HG02970 (cell line): ENCODE measurements at regions not wholly inside any gene's neighbourhood (a gene's known extent, or its start where the extent isn't known, plus 50 kb on each side); places are given as distances from the start of the nearest gene placed in this dataset.

ENCODE experiments used
- ATAC-seq: cut with Tn5 transposase; IDR thresholded peaks from one replicate; pipeline ENCODE4 v1.9.1; 2021; ENCODE audit warnings: mild to moderate bottlenecking, moderate library complexity, moderate number of reproducible peaks; ENCODE audit not compliant: unreplicated experiment, low FRiP score

DNA sequence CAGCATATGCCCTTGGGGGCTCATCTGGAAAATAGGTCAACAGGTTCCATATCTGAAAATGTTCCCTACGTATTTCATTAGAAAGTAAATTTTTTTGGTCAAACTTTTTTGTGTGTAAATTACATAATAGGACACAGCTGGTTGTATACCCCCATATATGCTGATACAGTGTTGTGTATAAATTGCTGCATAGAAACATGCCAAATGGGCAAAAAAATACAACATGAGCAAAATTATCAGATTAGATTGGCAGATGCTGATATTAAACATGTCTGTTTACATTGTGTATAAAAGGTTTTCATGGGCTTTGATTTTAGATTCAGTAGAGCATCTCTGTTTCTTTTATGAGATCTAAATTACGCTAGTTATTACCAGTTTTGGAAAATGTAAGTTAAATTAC is 2223.0 kb downstream of the MAT2B start:
- ATAC-seq = no peak

DNA sequence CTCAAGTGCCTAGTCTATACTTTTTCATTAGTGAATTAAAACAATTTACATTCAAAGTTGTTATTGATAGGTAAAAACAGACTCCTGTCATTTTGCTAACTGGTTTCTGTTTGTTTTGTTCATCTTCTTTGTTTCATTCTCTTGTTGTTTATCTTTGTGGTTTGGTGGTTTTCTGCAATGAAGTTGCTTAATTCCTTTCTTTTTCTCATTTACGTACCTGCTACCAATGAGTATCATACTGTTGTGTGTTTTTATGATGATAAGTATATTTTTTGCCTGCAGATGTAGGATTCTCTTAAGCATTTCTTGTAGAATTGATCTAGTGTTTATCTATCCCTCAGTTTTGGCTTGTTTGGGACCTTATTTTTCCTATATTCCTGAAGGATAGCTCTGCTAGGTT is 2230.0 kb downstream of the MAT2B start:
- ATAC-seq = no peak

DNA sequence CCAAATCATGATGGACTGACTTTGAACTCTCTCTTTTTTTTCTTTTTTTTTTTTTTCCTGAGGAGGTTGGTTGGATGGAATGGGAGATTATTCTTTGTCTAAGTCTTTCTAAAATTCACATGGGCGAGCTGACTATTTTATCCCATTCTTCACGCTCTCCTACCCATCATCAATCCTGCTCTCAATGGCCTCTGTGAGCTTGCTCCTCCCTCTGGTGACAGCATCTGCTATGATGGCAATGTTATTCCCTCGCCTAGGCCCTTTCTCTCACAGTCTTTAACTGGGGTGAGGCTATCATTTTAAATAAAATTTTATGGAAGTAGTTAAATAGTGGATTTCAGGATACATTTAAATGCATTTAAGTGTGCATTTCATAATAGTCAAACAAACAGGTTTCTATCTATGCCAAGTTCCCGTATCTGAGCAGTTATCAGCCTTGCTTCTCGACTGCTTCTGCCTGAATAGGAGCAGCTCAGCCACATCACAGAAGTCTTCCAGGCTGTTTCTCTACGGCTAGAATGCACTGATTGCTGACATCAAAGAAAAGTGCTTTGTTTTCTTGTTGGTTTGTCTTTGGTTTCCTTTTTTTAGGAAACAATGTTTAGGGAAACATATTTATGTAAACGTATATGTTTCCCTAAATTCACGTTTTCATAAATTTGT is 2233.8 kb downstream of the MAT2B start:
- no peak for ATAC-seq

DNA sequence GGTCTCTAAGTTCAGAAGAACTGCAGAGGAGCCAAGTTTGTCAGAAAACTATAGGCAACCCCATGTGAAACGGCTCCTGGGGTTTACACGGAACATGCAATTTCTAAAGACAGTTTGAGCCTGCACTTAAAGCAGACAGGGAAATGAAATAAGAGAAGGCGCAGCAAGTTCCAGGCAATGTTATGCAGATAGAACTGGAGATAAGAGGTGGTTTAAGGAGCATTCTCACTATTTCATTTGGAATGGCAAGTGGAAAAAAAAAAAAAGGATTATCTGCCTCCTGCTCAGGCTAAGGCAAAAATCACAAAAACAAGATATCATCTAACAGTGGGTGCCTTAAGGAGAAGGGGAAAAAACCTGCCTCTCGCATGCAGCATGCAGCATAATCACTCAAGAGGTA is 2252.4 kb downstream of the MAT2B start:
- ATAC-seq = no peak

DNA sequence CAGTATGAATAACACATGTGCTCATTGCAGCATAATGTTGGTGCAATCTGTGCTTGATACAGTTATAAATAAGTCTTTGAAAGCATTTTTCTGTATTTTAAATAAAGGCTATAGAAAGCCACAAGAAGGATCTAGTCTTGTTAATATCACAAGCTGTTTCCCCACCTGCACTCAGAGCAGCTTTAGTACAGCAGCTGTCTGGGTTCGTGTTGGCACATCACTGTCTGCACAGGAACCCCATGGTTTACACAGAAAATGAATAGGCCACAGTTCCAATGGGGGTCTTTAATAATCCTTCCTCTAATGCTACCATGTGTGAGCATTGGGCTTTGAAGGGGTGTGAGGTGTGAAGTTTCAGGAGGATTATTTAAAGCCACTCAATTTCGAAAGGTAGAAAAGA is 2269.7 kb downstream of the MAT2B start:
- ATAC-seq = no peak

DNA sequence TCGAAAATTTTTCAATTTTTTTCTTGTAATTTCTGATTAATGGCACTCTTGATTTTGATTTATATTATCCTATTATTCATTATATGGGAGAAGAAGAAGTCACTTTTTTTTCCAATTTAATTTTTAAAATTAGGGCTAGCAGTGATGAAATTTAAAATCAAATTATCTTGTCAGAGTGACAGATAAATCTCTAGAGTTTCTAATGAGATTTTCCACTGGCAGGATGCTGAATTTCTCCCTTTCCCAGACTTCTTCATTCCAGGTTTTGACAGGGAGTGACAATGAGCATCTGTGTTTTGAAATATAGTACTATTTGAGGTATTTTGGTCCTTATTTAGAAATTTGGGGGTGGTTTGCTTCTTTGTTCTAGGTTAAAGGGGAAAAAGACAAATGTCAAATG is 2274.1 kb downstream of the MAT2B start:
- ATAC-seq = no peak

DNA sequence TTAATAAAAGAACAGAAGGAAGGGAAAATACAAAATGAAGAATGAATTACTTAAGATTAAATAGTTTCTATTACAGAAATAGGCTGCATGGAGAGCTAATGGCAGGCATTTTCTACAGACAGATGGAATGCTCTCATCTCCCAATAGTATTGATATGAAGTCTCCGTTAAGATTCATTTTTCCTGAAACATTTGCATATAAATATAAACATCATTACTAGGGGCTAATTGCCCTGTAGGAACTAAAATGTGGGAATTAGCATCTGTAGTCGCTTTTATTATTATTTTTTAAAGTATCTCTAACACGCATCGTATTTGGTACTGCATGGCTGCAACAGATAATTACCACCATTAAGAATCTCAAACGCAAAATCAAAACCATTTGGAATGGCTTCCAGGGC is 2275.5 kb downstream of the MAT2B start:
- no peak for ATAC-seq

DNA sequence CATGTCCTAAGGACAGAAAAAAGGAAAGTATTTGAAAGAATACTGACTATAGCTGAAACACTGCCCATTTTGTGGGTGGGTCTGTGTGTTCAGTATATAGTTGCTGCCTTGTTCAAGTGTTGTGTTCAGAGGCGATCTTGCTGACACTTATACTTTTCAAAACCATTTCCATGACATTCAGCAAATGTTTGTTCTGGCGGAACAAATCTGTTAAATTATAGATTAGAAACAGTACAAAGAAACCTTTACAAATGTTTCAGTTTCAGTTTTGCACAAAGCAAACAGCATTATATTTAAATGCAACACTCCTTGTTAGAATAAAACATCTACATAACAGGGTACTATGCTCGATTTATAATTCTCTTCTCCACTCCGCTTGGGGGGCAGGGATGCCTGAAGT is 2276.3 kb downstream of the MAT2B start:
- no peak for ATAC-seq

DNA sequence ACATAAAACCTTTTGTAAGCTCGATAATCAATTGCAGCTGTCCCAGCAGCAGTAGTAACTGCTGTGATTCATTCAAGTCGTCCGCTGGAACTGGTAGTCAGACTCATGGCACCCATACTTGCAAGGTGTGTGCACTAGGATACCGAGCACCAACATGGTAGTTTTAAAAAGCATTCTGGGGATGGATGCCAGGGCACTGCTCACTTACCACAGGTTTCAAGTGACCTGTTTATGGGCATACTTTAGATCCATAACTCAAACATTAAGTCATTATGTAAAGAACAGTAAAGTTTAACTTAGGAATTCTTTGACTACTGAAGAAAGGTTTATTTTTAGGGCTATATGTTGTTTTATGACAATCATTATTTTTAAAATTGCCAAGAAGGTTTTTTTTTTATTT is 2277.6 kb downstream of the MAT2B start:
- ATAC-seq = no peak

DNA sequence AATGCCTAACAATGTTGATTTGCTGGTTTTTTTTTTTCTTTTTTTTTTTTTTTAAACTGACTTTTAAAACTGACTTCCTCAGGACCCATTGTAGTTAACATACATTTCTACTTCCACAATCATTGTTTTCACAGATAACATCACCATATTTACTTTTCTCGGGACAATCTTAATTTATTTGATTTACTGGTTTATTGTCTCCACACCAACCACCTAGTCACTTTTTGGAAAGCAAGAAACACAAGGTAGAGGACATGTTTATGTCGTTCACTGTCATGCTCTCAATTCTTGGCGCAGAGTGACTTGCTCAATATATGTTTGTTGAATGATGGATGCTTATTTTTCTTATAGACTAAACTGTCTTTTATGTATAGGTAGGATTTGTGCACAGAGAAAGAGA is 2280.7 kb downstream of the MAT2B start:
- ATAC-seq = no peak

DNA sequence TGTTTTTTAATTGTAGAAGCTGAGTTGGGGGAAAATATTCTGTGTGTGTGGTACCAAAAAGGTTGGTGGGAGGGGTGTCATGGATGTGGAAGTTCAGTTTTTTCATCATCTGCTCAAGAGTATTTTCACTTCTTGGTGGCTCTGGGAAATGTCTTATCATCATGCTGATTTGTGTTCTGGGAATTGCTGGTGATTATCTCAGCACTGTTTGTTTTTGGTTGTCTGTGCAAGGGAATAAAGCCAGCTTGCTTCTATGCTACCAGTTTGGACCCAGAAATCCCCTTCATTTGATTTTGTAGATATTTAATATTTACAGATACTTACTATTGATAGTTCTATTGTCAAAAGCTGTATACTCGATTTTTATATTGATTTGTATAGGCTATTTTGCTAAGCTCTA is 2289.7 kb downstream of the MAT2B start:
- ATAC-seq = no peak

DNA sequence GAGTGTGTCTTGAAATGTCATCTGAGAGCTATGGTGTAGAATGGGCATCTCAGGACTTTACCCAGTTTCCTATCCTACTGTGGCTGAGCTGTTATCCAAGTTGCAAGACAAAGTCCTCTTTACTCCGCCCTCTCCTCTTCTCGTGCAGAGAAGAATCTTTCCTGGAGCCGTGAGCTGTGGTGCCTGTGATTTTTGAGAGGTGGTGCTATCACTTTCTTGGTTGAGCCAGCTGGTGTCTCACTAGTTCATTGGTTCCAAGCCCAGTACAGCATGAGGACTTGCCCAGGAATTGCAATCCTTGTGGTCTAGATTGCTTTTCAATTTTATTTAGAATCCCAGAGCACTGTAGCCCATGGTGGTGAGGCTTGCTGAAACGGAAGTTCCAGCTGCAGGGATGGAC is 2300.3 kb downstream of the MAT2B start:
- no peak for ATAC-seq

DNA sequence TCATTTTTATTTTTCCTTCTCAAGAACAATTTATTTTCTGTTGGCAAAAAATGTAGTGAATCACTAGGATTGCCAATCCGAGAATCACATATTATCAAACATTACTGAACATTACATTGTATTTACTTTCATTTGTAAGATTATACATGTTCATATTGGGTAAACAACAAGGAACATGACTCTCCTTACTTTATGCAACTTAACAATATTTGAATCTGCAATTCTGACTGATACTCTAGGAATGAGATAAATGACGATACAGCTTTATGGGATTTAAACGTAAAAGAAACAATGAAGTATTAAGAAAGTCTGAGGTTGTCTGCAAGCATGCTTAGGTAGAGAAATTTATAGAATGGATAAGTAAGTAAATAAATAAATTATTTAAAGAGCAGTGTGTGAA is 2302.9 kb downstream of the MAT2B start:
- no peak for ATAC-seq

DNA sequence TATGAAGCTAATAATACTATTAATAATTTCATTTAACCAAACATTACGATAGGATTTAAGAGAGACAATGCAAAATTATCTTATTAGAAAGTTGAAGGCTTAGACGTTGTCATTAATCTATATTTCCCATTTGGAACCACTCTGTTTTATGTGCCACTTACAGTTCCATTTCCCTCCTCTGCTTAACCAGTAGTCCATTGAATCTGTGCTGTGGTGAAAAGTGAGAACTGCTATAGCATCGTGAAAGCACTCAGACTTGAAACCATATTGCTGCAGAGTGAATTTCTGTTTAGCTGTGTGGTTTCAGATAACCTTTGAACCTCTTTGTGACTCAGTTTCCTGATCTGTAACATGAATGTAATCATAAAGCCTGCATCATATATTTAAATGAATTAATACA is 2304.5 kb downstream of the MAT2B start:
- ATAC-seq = no peak

DNA sequence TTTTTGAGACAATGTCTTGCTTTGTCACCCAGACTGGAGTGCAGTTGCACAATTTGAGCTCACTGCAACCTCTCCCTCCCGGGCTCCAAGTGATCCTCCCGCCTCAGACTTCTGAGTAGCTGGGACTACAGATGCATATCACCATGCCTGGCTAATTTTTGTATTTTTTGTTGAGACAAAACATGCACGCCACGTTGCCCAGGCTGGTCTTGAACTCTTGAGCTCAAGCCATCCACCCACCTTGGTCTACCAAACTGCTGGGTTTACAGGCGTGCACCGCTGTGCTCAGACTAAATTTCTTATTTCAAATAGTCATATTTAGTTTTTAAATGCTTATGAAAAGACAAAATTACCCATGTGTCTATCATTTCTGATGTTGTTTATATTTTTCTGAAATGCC is 2324.1 kb downstream of the MAT2B start:
- ATAC-seq = no peak

DNA sequence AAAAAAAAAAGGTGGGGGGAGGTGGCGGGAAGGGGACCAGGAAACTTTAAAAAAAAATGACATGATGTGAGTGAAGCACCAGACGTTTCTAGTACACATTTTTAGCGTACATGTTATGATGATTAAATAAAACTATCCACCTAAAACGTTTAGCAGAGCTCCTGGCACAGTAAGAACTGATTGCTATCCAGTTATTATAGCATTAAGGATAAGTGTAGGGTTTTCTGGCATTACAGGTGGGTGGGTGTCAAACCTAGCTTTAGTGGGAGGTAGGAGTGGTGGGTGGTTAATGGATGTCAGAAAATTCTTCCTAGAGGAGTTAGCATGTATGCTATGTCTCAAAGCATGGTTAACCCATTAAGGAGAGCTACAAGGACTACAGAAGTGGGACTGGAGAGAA is 2329.5 kb downstream of the MAT2B start:
- no peak for ATAC-seq

DNA sequence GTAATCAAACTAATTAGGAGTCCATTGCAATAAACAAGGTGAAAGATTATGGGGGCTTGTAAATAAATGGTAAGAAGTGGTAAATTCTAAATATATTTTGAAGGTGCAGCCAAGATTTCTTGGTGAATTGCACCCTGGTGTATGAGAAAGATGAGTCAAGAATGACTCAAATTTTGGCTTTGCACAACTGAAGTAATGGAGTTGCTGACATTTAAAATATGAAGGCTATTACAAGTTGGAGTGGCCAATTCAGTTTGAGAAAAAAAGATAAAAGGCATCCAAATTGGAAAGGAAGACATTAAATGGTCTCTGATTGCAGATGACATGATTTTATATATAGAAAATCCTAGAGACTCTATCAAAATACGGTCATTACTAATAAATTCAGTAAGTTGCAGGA is 2330.6 kb downstream of the MAT2B start:
- no peak for ATAC-seq

DNA sequence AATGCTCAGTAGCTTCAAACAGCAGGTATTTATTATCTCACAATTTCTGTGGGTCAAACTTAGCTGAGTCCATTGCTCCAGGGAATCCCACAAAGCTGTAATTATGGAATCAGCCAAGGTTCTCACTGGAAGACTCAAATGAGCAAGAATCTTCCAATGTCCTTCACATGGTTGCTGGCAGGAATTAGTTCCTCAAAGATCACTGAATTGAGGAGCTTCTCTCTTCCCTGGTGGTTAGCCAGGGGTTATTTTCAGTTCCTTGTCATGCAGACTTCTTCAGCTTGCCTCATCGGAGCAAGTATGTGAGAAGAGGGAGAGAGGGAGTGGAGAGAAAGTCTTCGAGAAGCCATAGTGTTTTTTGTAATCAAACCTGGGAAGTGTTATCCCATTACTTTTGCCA is 2331.9 kb downstream of the MAT2B start:
- ATAC-seq = no peak

DNA sequence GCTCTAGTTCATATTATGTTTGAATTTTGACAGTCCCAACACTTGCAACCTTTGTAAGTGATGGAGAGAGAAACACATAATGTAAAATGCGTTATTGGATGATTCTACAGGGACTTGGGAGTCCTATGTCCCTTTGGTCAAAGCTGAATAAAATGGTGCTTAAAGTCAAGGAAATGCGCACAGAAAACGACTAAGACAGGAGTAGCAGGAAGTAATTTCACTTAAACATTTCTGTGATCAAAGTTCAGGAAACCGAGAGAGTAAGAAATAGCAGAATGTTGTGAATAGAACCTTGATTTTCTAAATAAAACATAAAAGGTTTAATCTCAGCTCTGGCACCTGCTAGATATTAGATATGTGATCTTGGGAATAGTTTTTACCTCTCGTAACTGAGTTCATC is 2339.2 kb downstream of the MAT2B start:
- no peak for ATAC-seq

DNA sequence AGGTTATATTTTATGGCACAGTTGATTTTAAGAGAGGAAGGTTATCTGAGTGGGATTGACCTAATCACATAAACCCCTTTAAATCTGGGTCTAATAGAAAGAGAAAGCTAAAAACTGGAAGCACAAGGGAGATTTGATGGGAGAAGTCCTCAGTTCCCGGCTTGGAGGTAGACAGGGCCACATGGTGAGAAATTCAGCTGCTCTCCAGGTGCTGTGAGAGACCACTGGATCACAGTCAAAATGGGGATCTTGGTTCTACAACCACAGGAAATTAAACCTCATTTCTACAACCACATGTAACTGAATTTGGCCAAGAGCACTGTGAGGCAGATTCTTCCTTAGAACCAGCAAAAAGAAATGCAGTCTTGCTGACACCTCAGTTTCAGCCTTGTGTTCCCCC is 2352.7 kb downstream of the MAT2B start:
- ATAC-seq = no peak

DNA sequence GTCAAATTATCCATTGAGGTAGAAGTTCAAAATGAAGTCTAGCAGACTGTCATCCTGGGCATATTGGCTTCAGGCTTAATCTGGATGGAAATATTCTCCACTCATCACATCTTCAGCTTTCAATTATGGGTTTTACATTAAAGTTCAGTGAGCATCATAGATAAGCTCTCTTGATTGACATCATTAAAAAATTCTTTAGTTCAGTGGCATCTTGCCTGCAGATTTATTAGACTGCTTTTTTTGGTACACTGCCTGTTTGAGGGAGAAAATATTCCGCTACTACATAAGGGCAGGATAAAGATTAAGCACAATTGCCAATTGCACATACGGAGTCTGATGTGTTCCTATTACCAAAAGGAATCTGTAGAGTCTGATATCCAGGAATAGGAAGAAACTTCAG is 2353.8 kb downstream of the MAT2B start:
- ATAC-seq = no peak

DNA sequence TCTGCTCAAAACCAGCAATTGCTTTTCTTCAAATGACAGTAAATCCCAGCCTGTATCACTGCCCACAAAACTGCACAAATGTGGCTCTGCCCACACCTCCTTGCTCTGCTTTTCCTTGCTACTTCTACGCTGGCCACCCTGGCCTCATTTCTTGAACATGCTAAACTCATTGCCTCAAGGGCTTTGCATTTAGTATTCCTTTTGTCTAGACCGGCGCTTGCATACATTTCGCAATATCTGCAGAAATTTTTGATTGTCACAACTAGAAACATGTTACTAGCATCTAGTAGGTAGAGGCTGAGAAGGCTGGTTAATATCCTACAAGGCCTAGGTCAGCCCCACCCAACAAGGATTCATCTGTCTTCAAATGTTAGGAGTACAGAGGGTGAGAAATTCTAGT is 2357.8 kb downstream of the MAT2B start:
- no peak for ATAC-seq

DNA sequence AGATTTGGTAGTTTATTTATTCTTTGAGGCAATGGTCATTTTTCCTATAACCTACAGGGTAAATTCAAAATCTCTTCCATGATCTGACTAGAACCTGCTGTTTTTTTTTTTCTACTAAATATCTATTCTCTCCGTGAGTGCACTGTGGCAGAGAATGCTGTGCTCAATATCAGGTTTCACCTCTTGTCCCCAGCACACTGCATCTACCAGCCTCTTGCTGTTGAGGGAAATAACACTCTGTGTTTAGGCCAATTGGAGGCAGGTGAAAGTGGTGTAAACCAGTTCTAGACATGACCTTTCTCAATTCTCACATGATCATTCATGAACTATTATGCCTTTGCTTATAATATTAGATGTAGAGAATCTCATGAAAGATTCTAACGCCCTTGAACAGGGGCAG is 2365.9 kb downstream of the MAT2B start:
- no peak for ATAC-seq
